ENCODE measurements at regions not wholly inside any gene's neighbourhood (a gene's known extent, or its start where the extent isn't known, plus 50 kb on each side); places are given as distances from the start of the nearest gene placed in this dataset.

DNA sequence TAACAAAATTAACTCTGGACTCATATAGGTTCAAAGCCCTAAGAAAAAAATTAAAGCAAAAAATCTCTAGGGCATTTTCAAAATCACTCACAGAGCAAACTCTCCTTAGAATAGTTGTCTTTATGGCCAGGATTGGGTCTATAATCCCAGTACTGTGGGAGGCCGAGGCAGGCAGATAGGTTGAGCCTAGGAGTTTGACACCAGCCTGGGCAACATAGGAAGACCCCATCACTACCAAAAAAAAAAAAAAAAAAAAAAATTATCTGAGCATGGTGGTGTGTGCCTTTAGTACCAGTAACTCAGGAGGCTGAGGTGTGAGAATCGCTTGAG, 378.1 kb upstream of the TGFBR2 start:
- TF ChIP-seq, protein P1, sequence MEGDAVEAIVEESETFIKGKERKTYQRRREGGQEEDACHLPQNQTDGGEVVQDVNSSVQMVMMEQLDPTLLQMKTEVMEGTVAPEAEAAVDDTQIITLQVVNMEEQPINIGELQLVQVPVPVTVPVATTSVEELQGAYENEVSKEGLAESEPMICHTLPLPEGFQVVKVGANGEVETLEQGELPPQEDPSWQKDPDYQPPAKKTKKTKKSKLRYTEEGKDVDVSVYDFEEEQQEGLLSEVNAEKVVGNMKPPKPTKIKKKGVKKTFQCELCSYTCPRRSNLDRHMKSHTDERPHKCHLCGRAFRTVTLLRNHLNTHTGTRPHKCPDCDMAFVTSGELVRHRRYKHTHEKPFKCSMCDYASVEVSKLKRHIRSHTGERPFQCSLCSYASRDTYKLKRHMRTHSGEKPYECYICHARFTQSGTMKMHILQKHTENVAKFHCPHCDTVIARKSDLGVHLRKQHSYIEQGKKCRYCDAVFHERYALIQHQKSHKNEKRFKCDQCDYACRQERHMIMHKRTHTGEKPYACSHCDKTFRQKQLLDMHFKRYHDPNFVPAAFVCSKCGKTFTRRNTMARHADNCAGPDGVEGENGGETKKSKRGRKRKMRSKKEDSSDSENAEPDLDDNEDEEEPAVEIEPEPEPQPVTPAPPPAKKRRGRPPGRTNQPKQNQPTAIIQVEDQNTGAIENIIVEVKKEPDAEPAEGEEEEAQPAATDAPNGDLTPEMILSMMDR (conservative IDR thresholded peaks at IDR 0.05 in 1 of 2, IDR thresholded peaks at IDR 0.05 in 1 of 2; ENCODE audit: low read depth in 1 of 2, low read length in 2 of 2) = no peak
- TF ChIP-seq EZH2 (IDR thresholded peaks at IDR 0.05; ENCODE audit: low read length, missing control alignments) = no peak

Measured in fibroblast of lung (primary cell).